ENCODE measurements at regions not wholly inside any gene's neighbourhood (a gene's known extent, or its start where the extent isn't known, plus 50 kb on each side); places are given as distances from the start of the nearest gene placed in this dataset.

GRCh38 chr11:134925432-134925831 lies 513.4 kb upstream of the B3GAT1 start:
- DNase-seq (ENCODE audit: low read depth) = no peak
- Histone ChIP-seq H3K4me3 (ENCODE audit: low read depth, low read length) (no peak overlapping the region), H3K27me3 (ENCODE audit: control insufficient read depth, insufficient read depth, low read length) (no peaks in the 10 kb centered on the region), H3K36me3 (ENCODE audit: control insufficient read depth, insufficient read depth, low read length) (no peaks in the 10 kb centered on the region)
- no peak for FAIRE-seq
- no peak for TF ChIP-seq CTCF (IDR thresholded peaks at IDR 0.05; ENCODE audit: insufficient read depth, low read length, severe bottlenecking)

- DNase-seq (ENCODE audit: low read depth) = no peak
- Histone ChIP-seq H3K4me3 (ENCODE audit: low read depth, low read length) (no peak overlapping the region), H3K27me3 (ENCODE audit: control insufficient read depth, insufficient read depth, low read length) (no peaks in the 10 kb centered on the region), H3K36me3 (ENCODE audit: control insufficient read depth, insufficient read depth, low read length) (no peaks in the 10 kb centered on the region)
- FAIRE-seq = no peak
- no peak for TF ChIP-seq CTCF (IDR thresholded peaks at IDR 0.05; ENCODE audit: insufficient read depth, low read length, severe bottlenecking)
Observed at GRCh38 chr11:134923441-134923840, 511.4 kb upstream of the B3GAT1 start.

GRCh38 chr11:134921938-134922337 lies 509.9 kb upstream of the B3GAT1 start:
- H3K36me3 ChIP-seq (ENCODE audit: control insufficient read depth, insufficient read depth, low read length) = no peaks in the 10 kb centered on the region
- no peak for TF ChIP-seq CTCF (IDR thresholded peaks at IDR 0.05; ENCODE audit: insufficient read depth, low read length, severe bottlenecking)
- no peaks in the 10 kb centered on the region for H3K27me3 ChIP-seq (ENCODE audit: control insufficient read depth, insufficient read depth, low read length)
- FAIRE-seq = no peak
- DNase-seq (ENCODE audit: low read depth) = no peak
- no peak overlapping the region for H3K4me3 ChIP-seq (ENCODE audit: low read depth, low read length)

- Histone ChIP-seq H3K27me3 (ENCODE audit: control insufficient read depth, insufficient read depth, low read length) (no peaks in the 10 kb centered on the region), H3K4me3 (ENCODE audit: low read depth, low read length) (no peak overlapping the region), H3K36me3 (ENCODE audit: control insufficient read depth, insufficient read depth, low read length) (no peaks in the 10 kb centered on the region)
- no peak for TF ChIP-seq CTCF (IDR thresholded peaks at IDR 0.05; ENCODE audit: insufficient read depth, low read length, severe bottlenecking)
- FAIRE-seq (no peak), DNase-seq (ENCODE audit: low read depth) (no peak)
Observed at GRCh38 chr11:134920851-134921608, 509.0 kb upstream of the B3GAT1 start.

- no peak for TF ChIP-seq CTCF (IDR thresholded peaks at IDR 0.05; ENCODE audit: insufficient read depth, low read length, severe bottlenecking)
- FAIRE-seq (no peak), DNase-seq (ENCODE audit: low read depth) (no peak)
- Histone ChIP-seq H3K4me3 (ENCODE audit: low read depth, low read length) (no peak overlapping the region), H3K27me3 (ENCODE audit: control insufficient read depth, insufficient read depth, low read length) (no peaks in the 10 kb centered on the region), H3K36me3 (ENCODE audit: control insufficient read depth, insufficient read depth, low read length) (no peaks in the 10 kb centered on the region)
Observed at GRCh38 chr11:134916421-134917213, 504.6 kb upstream of the B3GAT1 start.

All from bronchial epithelial cell (primary cell).